WTC11 (cell line): ENCODE measurements at regions not wholly inside any gene's neighbourhood (a gene's known extent, or its start where the extent isn't known, plus 50 kb on each side); places are given as distances from the start of the nearest gene placed in this dataset.

ENCODE experiments used
- ATAC-seq: fragments of 200-7000 bp; cut with Tn5 transposase; 2 replicates; pipeline ENCODE4 v1.10.0; 2021; ENCODE audit warnings: mild to moderate bottlenecking, moderate library complexity
- CTCF ChIA-PET: fragments of 300-600 bp; sonication (Branson Sonifier 250); formaldehyde crosslinking; loops from one replicate; lab custom pipeline; 2021; ENCODE audit warnings: antibody characterized with exemption; lab: Charles Lee
- POLR2A ChIA-PET: fragments of 350-600 bp; sonication (Branson Sonifier 250); formaldehyde crosslinking; loops from one replicate; lab custom pipeline; 2021; ENCODE audit warnings: antibody characterized with exemption; lab: Charles Lee
- DNase-seq: peaks from one replicate; pipeline ENCODE4 v3.0.0; 2021; ENCODE audit warnings: low spot score
- H3K27ac Mint-ChIP-seq: 2 replicates; pipeline ENCODE4 v1.8.0; 2021; ENCODE audit warnings: mixed read lengths
- H3K27me3 Mint-ChIP-seq: 2 replicates; pipeline ENCODE4 v1.8.0; 2021; ENCODE audit warnings: low read depth, mild to moderate bottlenecking, moderate library complexity, mixed read lengths
- H3K36me3 Mint-ChIP-seq: 2 replicates; pipeline ENCODE4 v1.8.0; 2021; ENCODE audit warnings: mixed read lengths
- H3K4me1 Mint-ChIP-seq: 2 replicates; pipeline ENCODE4 v1.8.0; 2022; ENCODE audit warnings: mixed read lengths
- H3K4me3 Mint-ChIP-seq: 2 replicates; pipeline ENCODE4 v1.8.0; 2021; ENCODE audit warnings: mild to moderate bottlenecking, moderate library complexity, mixed read lengths
- H3K9me3 Mint-ChIP-seq: 2 replicates; pipeline ENCODE4 v1.8.0; 2021; ENCODE audit warnings: mixed read lengths
- ATF6 ChIP-seq: sonication (generic); formaldehyde crosslinking; IDR thresholded peaks from 2 replicates; pipeline ENCODE4 v1.8.1; 2023; ENCODE audit warnings: mild to moderate bottlenecking, missing genetic modification reagents
- CBFB ChIP-seq: sonication (generic); formaldehyde crosslinking; IDR thresholded peaks from 2 replicates; pipeline ENCODE4 v1.8.1; 2022; ENCODE audit warnings: mild to moderate bottlenecking, low read depth, missing genetic modification reagents
- GRHL2 ChIP-seq: fragments of 250-450 bp; sonication (Bioruptor Pico); IDR thresholded peaks from 2 replicates; pipeline ENCODE4 v1.8.0; 2022; ENCODE audit warnings: mild to moderate bottlenecking, moderate library complexity; ENCODE audit not compliant: insufficient replicate concordance, severe bottlenecking
- IRF1 ChIP-seq: sonication (generic); formaldehyde crosslinking; IDR thresholded peaks from 2 replicates; pipeline ENCODE4 v1.8.0; 2023; ENCODE audit warnings: missing genetic modification reagents
- IRF2 ChIP-seq: sonication (generic); formaldehyde crosslinking; IDR thresholded peaks from 2 replicates; pipeline ENCODE4 v1.8.0; 2022; ENCODE audit warnings: low read depth, missing genetic modification reagents, borderline replicate concordance
- NFE2L1 ChIP-seq: sonication (generic); formaldehyde crosslinking; IDR thresholded peaks from 2 replicates; pipeline ENCODE4 v1.8.1; 2023; ENCODE audit warnings: missing genetic modification reagents
- PRRX2 ChIP-seq: fragments of 250-450 bp; sonication (Bioruptor Pico); IDR thresholded peaks from 2 replicates; pipeline ENCODE4 v1.8.0; 2021; ENCODE audit warnings: mild to moderate bottlenecking
- STAT6 ChIP-seq: sonication (generic); formaldehyde crosslinking; conservative IDR thresholded peaks from 2 replicates; pipeline ENCODE4 v1.8.1; 2023; ENCODE audit warnings: mild to moderate bottlenecking, low read depth, missing genetic modification reagents, moderate library complexity
- USF1 ChIP-seq: sonication (generic); formaldehyde crosslinking; IDR thresholded peaks from 2 replicates; pipeline ENCODE4 v1.8.0; 2022; ENCODE audit warnings: mild to moderate bottlenecking, missing genetic modification reagents
- ZBTB21 ChIP-seq: sonication (generic); formaldehyde crosslinking; IDR thresholded peaks from 2 replicates; pipeline ENCODE4 v1.8.1; 2023; ENCODE audit warnings: mild to moderate bottlenecking, missing genetic modification reagents, borderline replicate concordance
- ZNF138 ChIP-seq: sonication (generic); formaldehyde crosslinking; conservative IDR thresholded peaks from 2 replicates; pipeline ENCODE4 v1.8.1; 2022; ENCODE audit warnings: mild to moderate bottlenecking, moderate library complexity, missing genetic modification reagents
- ZNF232 ChIP-seq: sonication (generic); formaldehyde crosslinking; IDR thresholded peaks from 2 replicates; pipeline ENCODE4 v1.8.0; 2022; ENCODE audit warnings: mild to moderate bottlenecking, missing genetic modification reagents
- TF ChIP-seq, protein P1 (sequence below): fragments of 250-450 bp; sonication (Bioruptor Pico); IDR thresholded peaks from 2 replicates; pipeline ENCODE4 v1.9.0; 2021; ENCODE audit warnings: moderate library complexity, mild to moderate bottlenecking, inconsistent platforms, borderline replicate concordance
- TF ChIP-seq, protein P2 (sequence below): fragments of 250-450 bp; sonication (Bioruptor Pico); IDR thresholded peaks from 2 replicates; pipeline ENCODE4 v2.1.2; 2022; ENCODE audit warnings: mild to moderate bottlenecking, moderate library complexity
- TF ChIP-seq, protein P3 (sequence below): sonication (generic); formaldehyde crosslinking; IDR thresholded peaks from 2 replicates; pipeline ENCODE4 v1.8.1; 2022; ENCODE audit warnings: mild to moderate bottlenecking, moderate library complexity, missing genetic modification reagents
- TF ChIP-seq, protein P4 (sequence below): fragments of 250-450 bp; sonication (Bioruptor Pico); IDR thresholded peaks from 2 replicates; pipeline ENCODE4 v1.8.0; 2021; ENCODE audit warnings: mild to moderate bottlenecking

GRCh38 chr6:139640448-139640847 lies 266.0 kb upstream of the CITED2 start (continued):
- TF ChIP-seq ATF6 (CRISPR knock-in tag): no peak

DNA sequence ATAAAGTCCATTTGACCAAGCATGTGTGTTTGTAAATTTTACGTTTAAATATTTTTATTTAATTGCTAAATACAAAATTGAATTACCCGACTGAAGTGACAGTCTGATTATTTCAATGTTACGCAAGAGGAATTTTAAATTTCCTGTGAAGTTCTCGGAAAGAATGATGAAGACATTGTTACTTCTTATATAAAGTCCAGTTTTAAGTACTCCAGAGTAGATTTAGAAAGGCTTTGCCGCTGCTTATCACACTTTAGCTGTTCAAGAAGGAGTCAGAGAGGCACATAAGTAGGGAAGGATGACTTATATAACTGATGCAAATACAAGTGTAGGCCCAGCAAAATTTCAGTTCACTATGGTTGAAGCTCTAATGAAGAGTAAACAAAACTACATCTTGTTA lies 265.1 kb upstream of the CITED2 start:
- no peaks in the 10 kb centered on the region for H3K36me3 Mint-ChIP-seq
- no peak for ATAC-seq
- no peak for DNase-seq

More for the DNA sequence above, 265.1 kb upstream of the CITED2 start:
- H3K27me3 Mint-ChIP-seq: no peaks in the 10 kb centered on the region
- no peak overlapping the region for H3K27ac Mint-ChIP-seq
- H3K4me1 Mint-ChIP-seq: no peaks in the 10 kb centered on the region
- H3K4me3 Mint-ChIP-seq: no peak overlapping the region
- TF ChIP-seq NFE2L1 (CRISPR knock-in tag) (no peak), ZNF138 (no peak), IRF2 (CRISPR knock-in tag) (no peak), GRHL2 (CRISPR knock-in tag) (no peak), ZNF232 (CRISPR knock-in tag) (no peak), STAT6 (CRISPR knock-in tag) (no peak), ZBTB21 (CRISPR knock-in tag) (no peak), CBFB (CRISPR knock-in tag) (no peak), USF1 (CRISPR knock-in tag) (no peak), PRRX2 (no peak), IRF1 (CRISPR knock-in tag) (no peak)
- TF ChIP-seq, protein P1, sequence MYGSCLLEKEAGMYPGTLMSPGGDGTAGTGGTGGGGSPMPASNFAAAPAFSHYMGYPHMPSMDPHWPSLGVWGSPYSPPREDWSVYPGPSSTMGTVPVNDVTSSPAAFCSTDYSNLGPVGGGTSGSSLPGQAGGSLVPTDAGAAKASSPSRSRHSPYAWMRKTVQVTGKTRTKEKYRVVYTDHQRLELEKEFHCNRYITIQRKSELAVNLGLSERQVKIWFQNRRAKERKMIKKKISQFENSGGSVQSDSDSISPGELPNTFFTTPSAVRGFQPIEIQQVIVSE (CRISPR knock-in tag): no peak
- TF ChIP-seq, protein P2, sequence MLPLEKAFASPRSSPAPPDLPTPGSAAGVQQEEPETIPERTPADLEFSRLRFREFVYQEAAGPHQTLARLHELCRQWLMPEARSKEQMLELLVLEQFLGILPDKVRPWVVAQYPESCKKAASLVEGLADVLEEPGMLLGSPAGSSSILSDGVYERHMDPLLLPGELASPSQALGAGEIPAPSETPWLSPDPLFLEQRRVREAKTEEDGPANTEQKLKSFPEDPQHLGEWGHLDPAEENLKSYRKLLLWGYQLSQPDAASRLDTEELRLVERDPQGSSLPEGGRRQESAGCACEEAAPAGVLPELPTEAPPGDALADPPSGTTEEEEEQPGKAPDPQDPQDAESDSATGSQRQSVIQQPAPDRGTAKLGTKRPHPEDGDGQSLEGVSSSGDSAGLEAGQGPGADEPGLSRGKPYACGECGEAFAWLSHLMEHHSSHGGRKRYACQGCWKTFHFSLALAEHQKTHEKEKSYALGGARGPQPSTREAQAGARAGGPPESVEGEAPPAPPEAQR: no peak
- TF ChIP-seq, protein P3, sequence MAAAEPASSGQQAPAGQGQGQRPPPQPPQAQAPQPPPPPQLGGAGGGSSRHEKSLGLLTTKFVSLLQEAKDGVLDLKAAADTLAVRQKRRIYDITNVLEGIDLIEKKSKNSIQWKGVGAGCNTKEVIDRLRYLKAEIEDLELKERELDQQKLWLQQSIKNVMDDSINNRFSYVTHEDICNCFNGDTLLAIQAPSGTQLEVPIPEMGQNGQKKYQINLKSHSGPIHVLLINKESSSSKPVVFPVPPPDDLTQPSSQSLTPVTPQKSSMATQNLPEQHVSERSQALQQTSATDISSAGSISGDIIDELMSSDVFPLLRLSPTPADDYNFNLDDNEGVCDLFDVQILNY (CRISPR knock-in tag): no peak
- TF ChIP-seq, protein P4, sequence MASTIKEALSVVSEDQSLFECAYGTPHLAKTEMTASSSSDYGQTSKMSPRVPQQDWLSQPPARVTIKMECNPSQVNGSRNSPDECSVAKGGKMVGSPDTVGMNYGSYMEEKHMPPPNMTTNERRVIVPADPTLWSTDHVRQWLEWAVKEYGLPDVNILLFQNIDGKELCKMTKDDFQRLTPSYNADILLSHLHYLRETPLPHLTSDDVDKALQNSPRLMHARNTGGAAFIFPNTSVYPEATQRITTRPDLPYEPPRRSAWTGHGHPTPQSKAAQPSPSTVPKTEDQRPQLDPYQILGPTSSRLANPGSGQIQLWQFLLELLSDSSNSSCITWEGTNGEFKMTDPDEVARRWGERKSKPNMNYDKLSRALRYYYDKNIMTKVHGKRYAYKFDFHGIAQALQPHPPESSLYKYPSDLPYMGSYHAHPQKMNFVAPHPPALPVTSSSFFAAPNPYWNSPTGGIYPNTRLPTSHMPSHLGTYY (CRISPR knock-in tag): no peak
- ChIA-PET POLR2A (no interaction called here), CTCF (no interaction called here)
- no peaks in the 10 kb centered on the region; the same call in 1 of the 2 replicates for H3K9me3 Mint-ChIP-seq
